Suprapubic skin (tissue), 3 donors: ENCODE measurements at regions not wholly inside any gene's neighbourhood (a gene's known extent, or its start where the extent isn't known, plus 50 kb on each side); places are given as distances from the start of the nearest gene placed in this dataset.

Experiments
- CTCF ChIP-seq, 2 donors: fragments of 200-600 bp in 1 of 2; fragments of 450-650 bp in 1 of 2; sonication (generic) in 1 of 2; IDR thresholded peaks; one replicate each; pipeline ENCODE4 v1.5.1; 2016 to 2019; ENCODE audit warnings: antibody characterized with exemption in 2 of 2, mild to moderate bottlenecking in 1 of 2, moderate library complexity in 1 of 2
- POLR2A ChIP-seq, 2 donors: fragments of 450-650 bp; IDR thresholded peaks; one replicate each; pipeline ENCODE4 v1.6.1; 2017; ENCODE audit warnings: antibody characterized with exemption in 2 of 2, mild to moderate bottlenecking in 2 of 2, moderate library complexity in 2 of 2

GRCh38 chr6:40928763-40929162, 110.3 kb downstream of the UNC5CL start:
- no peak for TF ChIP-seq CTCF (IDR thresholded peaks at IDR 0.05)
- TF ChIP-seq POLR2A (IDR thresholded peaks at IDR 0.05), result no peak
